ENCODE measurements at regions not wholly inside any gene's neighbourhood (a gene's known extent, or its start where the extent isn't known, plus 50 kb on each side); places are given as distances from the start of the nearest gene placed in this dataset.

GRCh38 chr2:180125245-180125962 lies 118.3 kb upstream of the CWC22 start:
- H3K27me3 ChIP-seq = no peaks in the 10 kb centered on the region
- no peaks in the 10 kb centered on the region for H3K9me3 ChIP-seq (ENCODE audit: low read depth)
- peak; percentile 78 for TF ChIP-seq CTCF (IDR thresholded peaks at IDR 0.05; ENCODE audit: low read depth, low read length)
- no peak overlapping the region for H3K27ac ChIP-seq
- no peak overlapping the region for H3K4me3 ChIP-seq
- H3K36me3 ChIP-seq = no peaks in the 10 kb centered on the region
- H3K4me1 ChIP-seq (ENCODE audit: low read depth) = no peaks in the 10 kb centered on the region
- DNase-seq (ENCODE audit: low read depth in 1 of 2, low spot score in 1 of 2) = peak; percentile 89 to 98

GRCh38 chr2:180124273-180125139 lies 117.4 kb upstream of the CWC22 start:
- Histone ChIP-seq H3K4me1 (ENCODE audit: low read depth) (no peaks in the 10 kb centered on the region), H3K4me3 (no peak overlapping the region), H3K27me3 (no peaks in the 10 kb centered on the region), H3K36me3 (no peaks in the 10 kb centered on the region), H3K27ac (no peak overlapping the region), H3K9me3 (ENCODE audit: low read depth) (no peaks in the 10 kb centered on the region)
- peak; percentile 71 to 80 for DNase-seq (ENCODE audit: low read depth in 1 of 2, low spot score in 1 of 2)
- peak; percentile 55 for TF ChIP-seq CTCF (IDR thresholded peaks at IDR 0.05; ENCODE audit: low read depth, low read length)

GRCh38 chr2:180122874-180123273 lies 115.8 kb upstream of the CWC22 start:
- Histone ChIP-seq H3K4me3 (no peak overlapping the region), H3K9me3 (ENCODE audit: low read depth) (no peaks in the 10 kb centered on the region), H3K4me1 (ENCODE audit: low read depth) (no peaks in the 10 kb centered on the region), H3K27ac (no peak overlapping the region), H3K36me3 (no peaks in the 10 kb centered on the region), H3K27me3 (no peaks in the 10 kb centered on the region)
- peak in 1 of 2 donors; percentile 61 for DNase-seq (ENCODE audit: low read depth in 1 of 2, low spot score in 1 of 2)
- TF ChIP-seq CTCF (IDR thresholded peaks at IDR 0.05; ENCODE audit: low read depth, low read length) = no peak

- Histone ChIP-seq H3K27ac (no peak overlapping the region), H3K4me1 (ENCODE audit: low read depth) (no peaks in the 10 kb centered on the region), H3K9me3 (ENCODE audit: low read depth) (no peaks in the 10 kb centered on the region), H3K4me3 (no peak overlapping the region), H3K36me3 (no peaks in the 10 kb centered on the region), H3K27me3 (no peaks in the 10 kb centered on the region)
- no peak for DNase-seq (ENCODE audit: low read depth in 1 of 2, low spot score in 1 of 2)
- no peak for TF ChIP-seq CTCF (IDR thresholded peaks at IDR 0.05; ENCODE audit: low read depth, low read length)
Measured at GRCh38 chr2:180115675-180116074, 108.6 kb upstream of the CWC22 start.

GRCh38 chr2:180115269-180115668 lies 108.2 kb upstream of the CWC22 start:
- no peaks in the 10 kb centered on the region for H3K36me3 ChIP-seq
- no peaks in the 10 kb centered on the region for H3K4me1 ChIP-seq (ENCODE audit: low read depth)
- no peak for TF ChIP-seq CTCF (IDR thresholded peaks at IDR 0.05; ENCODE audit: low read depth, low read length)
- no peaks in the 10 kb centered on the region for H3K9me3 ChIP-seq (ENCODE audit: low read depth)
- no peak for DNase-seq (ENCODE audit: low read depth in 1 of 2, low spot score in 1 of 2)
- H3K27ac ChIP-seq = no peak overlapping the region
- H3K27me3 ChIP-seq = no peaks in the 10 kb centered on the region
- no peak overlapping the region for H3K4me3 ChIP-seq
